Activated naive CD4-positive, alpha-beta T cell treated with anti-CD3 and anti-CD28 coated beads, Interleukin-2, amount 50 U/mL, for 72 hours (primary cell): ENCODE measurements at regions not wholly inside any gene's neighbourhood (a gene's known extent, or its start where the extent isn't known, plus 50 kb on each side); places are given as distances from the start of the nearest gene placed in this dataset.

Experiments used
- ATAC-seq, 2 donors: fragments of 150-1000 bp; cut with Tn5 transposase; 2 replicates each; pipeline ENCODE4 v1.10.0; 2021; ENCODE audit warnings: mild to moderate bottlenecking in 2 of 2, moderate library complexity in 2 of 2
- DNase-seq, 2 donors: peaks; one replicate each; pipeline ENCODE4 v3.0.0; 2021 to 2022; ENCODE audit warnings: low spot score in 2 of 2
- H3K27ac Mint-ChIP-seq, 2 donors: one replicate each; pipeline ENCODE4 v1.8.0; 2022; ENCODE audit warnings: mild to moderate bottlenecking in 2 of 2, mixed read lengths in 2 of 2
- H3K36me3 Mint-ChIP-seq, 2 donors: one replicate each; pipeline ENCODE4 v1.8.0; 2022; ENCODE audit warnings: mixed read lengths in 2 of 2
- H3K9me3 Mint-ChIP-seq, 2 donors: one replicate each; pipeline ENCODE4 v1.8.0; 2022; ENCODE audit warnings: mixed read lengths in 2 of 2

DNA sequence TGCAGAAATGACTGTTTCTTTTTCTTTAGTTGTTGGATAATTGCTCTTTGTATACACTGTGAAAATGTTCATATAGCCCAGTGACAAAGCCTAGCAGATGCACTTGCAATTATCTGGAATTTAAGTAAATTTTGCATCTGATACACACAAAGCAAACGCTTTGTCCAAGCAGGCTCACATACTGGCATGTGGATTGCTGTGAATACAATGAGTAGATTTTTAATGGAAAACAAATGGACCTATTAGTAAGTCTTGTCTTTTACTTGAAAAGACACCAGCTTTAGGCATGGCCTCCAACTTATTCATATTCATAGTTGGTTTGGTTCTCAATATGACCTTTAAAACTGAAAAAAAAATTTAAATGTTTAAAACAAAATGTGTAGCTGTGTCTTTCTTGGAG lies 1299.8 kb upstream of the WWC1 start:
- Mint-ChIP-seq H3K27ac (no peak overlapping the region), H3K36me3 (no peaks in the 10 kb centered on the region), H3K9me3 (no peaks in the 10 kb centered on the region)
- DNase-seq: no peak
- ATAC-seq: no peak

DNA sequence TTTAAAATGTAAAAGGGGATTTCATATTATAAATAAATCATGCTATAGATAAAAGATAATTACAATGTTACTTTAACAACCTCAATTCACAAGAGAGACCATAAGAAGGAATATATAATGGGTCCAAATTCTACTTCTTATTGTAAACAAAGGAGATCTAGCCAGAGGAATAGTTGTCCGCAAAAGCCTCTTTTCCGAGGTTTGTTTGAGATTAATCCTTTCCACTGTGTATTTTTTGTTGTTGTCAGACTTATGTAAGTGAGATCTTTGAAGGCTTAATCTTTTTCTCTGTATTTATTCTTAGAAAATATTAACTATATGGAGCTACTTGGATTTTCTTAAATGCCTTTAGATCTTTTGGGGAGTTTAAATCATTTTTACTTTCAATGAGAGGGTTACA lies 1299.3 kb upstream of the WWC1 start:
- ATAC-seq (no peak), DNase-seq (no peak)
- Mint-ChIP-seq H3K36me3 (no peaks in the 10 kb centered on the region), H3K9me3 (no peaks in the 10 kb centered on the region), H3K27ac (no peak overlapping the region)

DNA sequence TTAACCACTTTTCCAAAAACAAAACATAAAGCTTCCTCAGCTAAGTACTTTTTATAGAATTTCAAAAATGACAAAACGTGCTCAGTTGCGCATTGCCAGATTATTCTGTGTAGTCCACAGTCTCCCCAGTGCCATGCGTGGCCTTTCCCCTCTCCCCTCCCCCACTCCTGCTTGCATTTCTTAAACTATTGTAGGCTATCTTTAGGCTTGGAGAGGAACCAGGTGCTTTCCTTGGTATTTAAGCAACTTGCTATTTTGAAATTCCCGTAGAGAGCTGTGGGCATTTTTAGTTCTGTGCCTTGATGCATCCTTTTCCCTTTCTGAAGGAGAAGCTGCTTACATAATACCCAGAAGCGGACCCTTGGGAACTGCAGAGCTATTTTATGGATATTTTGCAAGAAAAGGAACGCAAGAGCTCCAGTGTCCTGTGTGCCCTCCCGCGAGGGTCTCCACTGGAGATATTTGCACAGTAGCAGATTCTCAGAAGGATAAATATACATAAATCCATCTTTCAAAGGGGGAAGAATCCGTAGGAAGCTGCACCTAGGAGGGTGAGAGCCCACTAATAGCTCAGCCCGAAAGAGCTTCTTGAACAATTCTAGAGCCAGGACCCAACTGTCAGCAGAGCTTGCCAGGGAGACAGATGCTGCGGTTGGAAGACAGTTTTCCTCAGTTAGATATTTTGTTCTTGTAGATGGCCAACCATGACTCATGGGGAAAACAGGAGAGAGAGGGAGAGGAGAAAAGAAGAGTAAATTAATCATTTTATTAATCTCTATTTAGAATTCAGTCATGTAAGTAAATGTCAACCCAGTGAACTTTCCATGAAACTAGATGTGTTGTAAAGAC lies 1298.3 kb upstream of the WWC1 start:
- no peak overlapping the region for H3K27ac Mint-ChIP-seq
- H3K9me3 Mint-ChIP-seq: peaks cover 3% of the 10 kb centered on the region in 2 donors
- no peaks in the 10 kb centered on the region for H3K36me3 Mint-ChIP-seq
- ATAC-seq (no peak), DNase-seq (no peak)

DNA sequence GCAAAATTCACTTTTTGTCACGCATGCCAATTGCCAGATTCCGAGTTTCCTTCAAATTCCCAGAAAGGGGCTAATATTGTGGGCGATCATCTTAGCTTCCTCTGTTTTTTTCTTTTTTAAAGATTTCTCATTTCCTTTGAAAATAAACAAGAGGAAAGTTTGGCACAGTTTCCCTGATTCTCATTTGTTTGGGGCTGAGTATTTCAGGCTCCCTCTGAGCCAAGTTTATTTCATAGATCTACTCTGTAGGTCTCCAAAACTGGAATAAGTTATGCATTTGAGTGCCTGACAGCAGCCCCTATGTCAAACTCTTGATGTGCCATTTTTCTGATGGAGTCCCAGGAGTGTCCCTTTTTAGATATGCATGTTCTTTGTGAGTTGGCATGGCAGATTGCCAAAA lies 1297.2 kb upstream of the WWC1 start:
- peaks cover 7 to 12% of the 10 kb centered on the region in 2 donors for H3K9me3 Mint-ChIP-seq
- no peak overlapping the region for H3K27ac Mint-ChIP-seq
- ATAC-seq: no peak
- H3K36me3 Mint-ChIP-seq: no peaks in the 10 kb centered on the region
- no peak for DNase-seq

DNA sequence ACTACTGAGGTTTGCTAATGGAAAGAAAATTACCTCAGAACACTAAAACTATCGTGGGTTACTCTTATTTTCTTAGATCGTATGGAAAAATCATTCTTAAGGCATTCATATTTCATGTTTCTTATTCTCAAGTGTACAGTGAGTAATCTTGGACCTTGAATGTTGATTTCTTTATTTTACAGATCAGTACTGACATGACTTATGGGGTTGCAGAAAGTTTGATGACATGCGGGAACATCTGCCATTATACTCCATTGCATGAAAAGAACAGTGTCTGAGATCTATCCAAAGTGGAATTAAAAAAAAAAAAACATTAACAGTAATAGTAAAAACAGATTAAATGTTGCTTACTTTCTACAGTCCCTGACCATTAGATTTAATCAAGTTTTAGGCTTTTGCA lies 1290.2 kb upstream of the WWC1 start:
- no peak for DNase-seq
- Mint-ChIP-seq H3K36me3 (no peaks in the 10 kb centered on the region), H3K9me3 (peaks cover 13 to 19% of the 10 kb centered on the region in 2 donors), H3K27ac (no peak overlapping the region)
- no peak for ATAC-seq

DNA sequence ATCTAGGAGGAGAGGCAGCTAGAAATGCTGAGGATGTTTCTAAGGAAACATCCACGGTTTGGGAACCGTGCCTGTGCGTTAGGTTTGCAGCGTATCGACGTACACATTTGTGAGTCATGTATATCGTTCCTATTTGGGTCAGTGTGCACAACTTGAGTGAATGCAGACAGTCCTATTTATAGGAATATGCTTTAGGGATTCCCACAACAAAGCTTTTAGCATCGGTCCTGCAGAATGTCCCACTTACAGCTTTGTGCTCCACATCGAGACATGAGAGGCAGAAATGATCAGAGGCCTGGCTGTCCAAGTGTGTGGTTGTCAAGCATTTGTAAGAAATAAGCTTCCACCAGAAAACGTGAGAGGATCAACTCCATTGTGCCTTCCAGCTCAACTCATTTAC lies 1282.7 kb upstream of the WWC1 start:
- DNase-seq (no peak), ATAC-seq (no peak)
- H3K36me3 Mint-ChIP-seq: no peaks in the 10 kb centered on the region
- H3K9me3 Mint-ChIP-seq: peaks cover 11 to 12% of the 10 kb centered on the region in 2 donors
- no peak overlapping the region for H3K27ac Mint-ChIP-seq

DNA sequence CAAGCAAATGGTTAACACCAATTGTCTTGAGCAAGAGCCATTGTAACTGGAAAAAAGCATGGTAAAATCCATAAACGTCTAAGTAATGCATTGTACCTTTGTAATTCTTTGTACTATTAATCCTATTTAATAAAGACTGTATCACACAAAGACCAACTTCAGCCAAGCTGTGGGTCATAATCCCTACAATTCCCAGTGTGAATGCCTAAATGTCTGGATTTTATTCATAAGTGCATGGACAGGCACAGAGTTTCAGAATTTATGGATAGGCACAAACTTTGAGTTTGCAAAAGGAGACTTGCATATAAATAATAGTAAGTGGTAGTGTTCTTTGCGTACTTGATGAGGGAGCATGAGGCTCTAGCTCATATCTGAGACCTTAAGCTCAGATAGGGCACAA lies 1280.2 kb upstream of the WWC1 start:
- DNase-seq (no peak), ATAC-seq (no peak)
- H3K27ac Mint-ChIP-seq: no peak overlapping the region
- peaks cover 12 to 15% of the 10 kb centered on the region in 2 donors for H3K9me3 Mint-ChIP-seq
- H3K36me3 Mint-ChIP-seq: no peaks in the 10 kb centered on the region

DNA sequence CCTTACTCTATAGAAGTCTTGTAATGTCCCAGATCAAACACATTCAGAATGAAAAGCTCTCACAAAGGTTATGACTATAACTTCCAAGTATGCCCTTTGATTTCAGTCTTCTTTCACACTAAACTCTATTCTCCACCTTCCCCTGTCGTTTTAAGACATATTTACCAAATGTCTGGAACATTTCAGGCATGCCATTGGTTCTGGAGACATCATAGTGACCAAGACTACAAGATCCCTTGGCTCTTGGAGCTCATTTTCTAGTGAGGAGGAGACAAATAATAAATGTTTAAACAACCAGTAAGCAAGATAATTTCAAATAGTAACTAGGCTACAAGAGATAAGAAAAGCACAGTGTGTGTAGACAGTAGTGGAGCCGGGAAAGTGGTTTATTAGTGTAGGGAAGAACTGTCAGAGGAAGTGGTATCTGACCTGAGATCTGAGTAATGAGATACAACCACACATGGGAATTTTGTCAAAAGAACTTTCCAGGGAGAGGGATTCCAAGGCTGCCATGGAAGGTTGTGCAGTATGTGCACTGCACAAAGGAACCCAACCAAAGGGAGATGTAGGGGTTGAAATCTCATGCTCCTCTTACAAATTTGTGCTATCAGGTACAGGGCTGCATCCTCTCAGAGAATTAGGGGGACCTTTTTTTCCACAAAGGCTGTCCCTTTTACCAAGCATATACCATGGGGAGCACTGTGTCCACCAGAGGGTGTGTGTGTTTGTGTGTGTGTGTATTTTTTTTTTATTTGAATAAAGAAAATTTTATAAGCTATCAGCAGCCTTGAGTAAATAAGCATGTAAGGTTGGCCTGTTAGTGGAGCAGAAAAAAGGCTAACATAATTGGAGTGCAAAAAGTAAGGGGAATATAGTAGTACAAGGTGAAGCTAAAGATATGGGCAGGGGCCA lies 1279.1 kb upstream of the WWC1 start:
- no peak for DNase-seq
- peaks cover 12 to 19% of the 10 kb centered on the region in 2 donors for H3K9me3 Mint-ChIP-seq
- H3K27ac Mint-ChIP-seq: no peak overlapping the region
- H3K36me3 Mint-ChIP-seq: no peaks in the 10 kb centered on the region
- ATAC-seq: no peak

DNA sequence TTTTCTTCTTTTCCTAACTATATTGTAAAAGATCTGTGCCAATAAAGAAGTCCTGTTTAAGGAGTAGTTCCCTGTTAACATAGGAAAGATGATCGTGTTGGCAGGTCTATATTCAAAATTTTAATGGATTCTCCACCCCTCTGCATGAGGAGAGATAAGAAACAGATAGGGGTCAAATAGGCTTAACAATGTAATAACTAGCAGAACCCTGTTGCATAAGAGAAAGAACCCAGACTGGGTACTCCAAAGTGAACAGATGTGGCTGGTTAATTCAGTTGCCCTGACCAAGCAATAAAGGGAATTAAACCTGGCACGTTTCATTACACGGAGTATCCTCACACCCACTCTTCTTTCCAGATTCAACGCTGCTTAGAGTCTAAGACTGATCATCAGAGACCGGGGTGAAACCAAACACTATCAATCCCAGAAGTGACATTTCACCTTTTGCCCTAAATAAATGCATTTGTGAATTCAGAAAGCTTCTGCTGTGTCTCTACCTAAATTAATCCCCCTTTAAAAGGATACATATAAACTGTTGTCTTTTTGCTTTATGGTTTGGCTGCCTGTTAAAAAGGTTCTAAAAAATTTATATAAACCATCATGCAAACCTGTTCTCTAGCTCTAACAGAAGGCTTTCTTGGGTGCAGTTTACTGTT lies 1276.9 kb upstream of the WWC1 start:
- ATAC-seq: no peak
- Mint-ChIP-seq H3K36me3 (no peaks in the 10 kb centered on the region), H3K9me3 (peaks cover 10 to 19% of the 10 kb centered on the region in 2 donors), H3K27ac (no peak overlapping the region)
- no peak for DNase-seq

DNA sequence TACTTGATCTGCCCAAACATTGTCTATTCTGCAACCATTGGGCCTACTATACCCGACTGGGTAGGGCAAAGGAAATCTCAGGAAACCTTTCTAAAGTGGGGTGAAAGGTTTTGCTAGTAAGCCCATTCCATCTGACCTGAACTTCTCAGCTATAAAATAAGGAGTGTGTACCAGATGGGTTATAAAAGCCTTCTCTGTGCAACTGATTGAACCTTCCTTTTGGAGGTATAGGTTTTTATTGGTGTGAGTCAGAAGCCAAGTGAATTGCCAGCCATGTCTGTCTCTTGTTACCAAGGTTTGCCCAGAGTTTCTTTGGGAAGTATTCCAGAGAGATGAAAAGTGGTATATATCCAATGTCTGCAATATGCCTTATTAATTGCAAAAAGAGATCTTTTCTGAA lies 1271.0 kb upstream of the WWC1 start:
- Mint-ChIP-seq H3K27ac (no peak overlapping the region), H3K36me3 (no peaks in the 10 kb centered on the region), H3K9me3 (peaks cover 3 to 12% of the 10 kb centered on the region in 2 donors)
- DNase-seq (no peak), ATAC-seq (no peak)

DNA sequence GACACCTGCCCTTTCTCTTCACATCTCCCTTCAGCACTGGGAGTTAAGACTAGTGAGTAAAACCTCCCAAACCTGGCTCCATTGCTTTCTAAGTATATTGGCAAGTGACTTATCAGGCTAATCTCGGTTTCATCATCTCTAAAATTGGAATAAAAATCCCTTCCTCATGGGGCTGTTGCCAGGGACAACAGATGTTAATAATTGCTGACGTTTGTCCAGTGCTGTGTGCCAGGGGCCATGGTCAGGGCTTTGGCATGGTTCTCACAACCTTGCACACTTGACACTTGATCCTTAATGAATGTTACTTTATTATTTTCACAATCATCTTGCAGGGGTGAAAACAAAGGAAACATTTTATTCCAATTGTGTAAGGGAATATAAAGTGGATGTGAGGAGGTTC lies 1262.0 kb upstream of the WWC1 start:
- no peak overlapping the region for H3K27ac Mint-ChIP-seq
- DNase-seq (no peak), ATAC-seq (no peak)
- H3K36me3 Mint-ChIP-seq: no peaks in the 10 kb centered on the region
- peaks cover 8 to 9% of the 10 kb centered on the region in 2 donors for H3K9me3 Mint-ChIP-seq

DNA sequence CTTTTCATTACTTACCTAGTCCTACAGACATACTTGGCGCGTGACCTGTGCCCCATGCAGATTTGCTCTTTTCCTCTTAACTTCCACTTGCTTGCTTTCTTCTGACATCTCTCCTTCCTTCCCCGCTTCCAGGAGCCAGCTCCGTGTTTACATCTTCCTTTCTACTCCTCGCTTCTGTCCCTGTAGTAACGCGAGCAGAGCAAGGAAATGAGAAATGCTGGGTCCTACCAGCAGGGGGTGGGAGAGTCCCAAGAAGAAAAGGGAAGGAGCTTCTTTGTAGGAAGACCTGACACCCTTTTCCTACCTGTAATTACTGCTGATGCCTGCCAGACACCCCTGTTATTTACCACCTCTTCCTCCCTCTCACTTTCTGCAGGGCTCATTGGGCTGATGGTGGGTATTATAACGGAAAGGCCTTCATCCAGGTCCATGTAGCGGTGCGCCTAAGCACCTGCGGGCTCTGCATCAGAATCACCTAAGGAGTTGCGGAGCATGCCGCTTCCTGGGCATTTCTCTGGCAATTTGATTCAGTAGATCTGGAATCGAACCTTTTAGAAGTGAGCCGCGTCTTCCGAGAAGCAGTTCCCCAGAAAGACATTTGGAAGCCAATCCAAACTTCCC lies 1260.8 kb upstream of the WWC1 start:
- no peak for DNase-seq

DNA sequence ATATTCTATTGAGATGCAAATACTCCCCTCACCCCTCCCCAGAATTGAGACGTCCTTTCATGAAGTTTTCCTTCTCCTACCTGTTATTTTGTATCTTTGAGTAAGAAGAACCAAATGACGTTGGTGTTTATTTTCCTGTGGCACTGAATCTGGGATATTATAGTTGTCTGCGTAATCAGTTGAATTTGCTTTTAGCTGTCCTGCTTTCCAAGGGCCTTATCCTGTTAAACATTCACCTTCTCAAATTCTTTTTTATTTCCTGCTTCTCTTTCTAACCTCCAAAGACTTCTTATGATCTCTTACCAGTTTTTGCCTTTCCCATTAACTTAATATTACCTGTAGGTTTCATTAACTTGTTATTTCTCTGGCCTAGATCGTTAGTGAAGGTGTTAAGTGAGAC lies 1254.9 kb upstream of the WWC1 start:
- Mint-ChIP-seq H3K9me3 (peaks cover 0 to 5% of the 10 kb centered on the region in 2 donors), H3K36me3 (no peaks in the 10 kb centered on the region), H3K27ac (no peak overlapping the region)
- no peak for DNase-seq
- no peak for ATAC-seq

More for the DNA sequence above, 1260.8 kb upstream of the WWC1 start:
- H3K36me3 Mint-ChIP-seq: no peaks in the 10 kb centered on the region
- ATAC-seq: no peak
- H3K9me3 Mint-ChIP-seq: peaks cover 8 to 9% of the 10 kb centered on the region in 2 donors
- H3K27ac Mint-ChIP-seq: no peak overlapping the region

DNA sequence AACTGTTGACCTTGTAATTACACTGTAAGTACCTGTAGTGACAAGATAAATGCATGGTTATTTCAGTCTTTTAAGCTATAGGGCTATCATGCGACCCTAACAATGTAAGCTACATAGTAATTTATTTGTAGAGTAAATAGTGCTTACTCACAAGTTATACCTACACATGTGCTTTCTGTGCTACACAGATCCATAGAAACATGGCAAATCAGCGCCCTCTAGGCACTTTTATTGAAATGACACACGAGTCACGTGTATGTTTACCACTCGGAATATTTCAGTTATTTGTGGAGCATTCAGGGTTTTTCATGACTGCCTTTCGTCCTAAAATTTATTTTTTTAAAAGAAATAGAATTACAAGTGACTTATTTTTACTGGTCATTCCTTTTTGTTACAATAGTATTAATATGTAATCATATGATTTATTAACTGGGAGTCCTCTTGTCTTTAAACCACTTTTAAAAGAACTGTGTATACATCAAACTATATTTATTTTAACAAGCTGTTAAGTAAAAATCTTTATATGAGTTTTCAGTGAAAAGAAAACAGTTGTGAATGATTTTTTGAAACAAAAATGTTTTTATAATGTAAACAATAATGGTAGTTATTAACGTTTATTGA lies 1242.3 kb upstream of the WWC1 start:
- no peak overlapping the region for H3K27ac Mint-ChIP-seq
- H3K9me3 Mint-ChIP-seq: peaks cover 2 to 7% of the 10 kb centered on the region in 2 donors
- ATAC-seq (no peak), DNase-seq (no peak)
- no peaks in the 10 kb centered on the region for H3K36me3 Mint-ChIP-seq

DNA sequence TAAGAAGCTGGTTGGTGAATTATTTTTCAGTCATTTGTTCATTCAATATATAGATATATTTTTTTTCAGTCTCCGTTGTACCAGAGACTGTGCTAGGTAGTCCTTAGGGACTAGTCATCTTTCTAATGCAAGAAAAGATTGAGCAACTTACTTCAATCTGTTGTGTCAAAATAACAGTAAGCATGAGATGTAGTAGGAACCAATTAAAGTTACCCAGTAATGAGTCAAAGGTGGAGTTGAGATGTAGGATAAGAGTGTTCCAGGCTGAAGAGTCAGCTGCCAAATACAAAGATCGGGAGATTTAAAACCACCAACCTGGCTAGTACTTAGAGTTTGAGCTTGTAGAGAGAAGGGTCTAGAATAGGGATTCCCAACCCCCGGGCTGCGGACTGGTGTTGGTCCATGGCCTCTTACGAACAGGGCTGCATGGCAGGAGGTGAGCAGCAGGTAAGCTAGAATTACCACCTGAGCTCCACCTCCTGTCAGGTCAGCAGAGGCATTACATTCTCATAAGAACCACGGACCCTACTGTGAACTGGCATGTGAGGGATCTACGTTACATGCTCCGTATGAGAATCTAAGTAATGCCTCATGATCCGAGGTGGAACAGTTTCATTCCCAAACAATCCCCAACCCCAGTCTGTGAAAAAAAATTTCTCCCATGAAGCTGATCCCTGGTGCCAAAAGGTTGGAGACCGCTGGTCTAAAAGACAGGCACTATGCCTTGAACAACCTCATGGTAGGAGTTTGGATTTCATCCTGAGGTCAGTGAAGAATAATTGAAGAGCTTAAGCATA lies 1241.5 kb upstream of the WWC1 start:
- Mint-ChIP-seq H3K27ac (no peak overlapping the region), H3K36me3 (no peaks in the 10 kb centered on the region), H3K9me3 (peaks cover 5 to 10% of the 10 kb centered on the region in 2 donors)
- DNase-seq (no peak), ATAC-seq (no peak)
